Neural cell (in vitro differentiated cells): ENCODE measurements at regions not wholly inside any gene's neighbourhood (a gene's known extent, or its start where the extent isn't known, plus 50 kb on each side); places are given as distances from the start of the nearest gene placed in this dataset.

ENCODE experiments used
- H2AFZ ChIP-seq: fragments of 200-600, 300-800 bp; sonication (generic), shearing (Covaris generic); 2 replicates; pipeline ENCODE4 v1.6.0; 2014; ENCODE audit warnings: low read depth, mild to moderate bottlenecking, antibody characterized with exemption, low read length, moderate library complexity
- H3F3A ChIP-seq: fragments of 200-600 bp; shearing (Covaris generic); 2 replicates; pipeline ENCODE4 v1.6.1; 2016; ENCODE audit warnings: mild to moderate bottlenecking, moderate library complexity, mixed read lengths, antibody characterized with exemption, low read length; ENCODE audit not compliant: insufficient read depth, poor library complexity, severe bottlenecking
- H3K27ac ChIP-seq: fragments of 200-600, 300-800 bp; sonication (generic), shearing (Covaris generic); 2 replicates; pipeline ENCODE4 v1.5.1; 2014; ENCODE audit warnings: mild to moderate bottlenecking, low read length, moderate library complexity
- H3K27me3 ChIP-seq: fragments of 300-800, 200-600 bp; sonication (generic), shearing (Covaris generic); 2 replicates; pipeline ENCODE4 v1.6.0; 2014; ENCODE audit warnings: mild to moderate bottlenecking, low read depth, low read length, moderate library complexity; ENCODE audit not compliant: insufficient read depth
- H3K36me3 ChIP-seq: fragments of 300-800, 200-600 bp; sonication (generic), shearing (Covaris generic); 2 replicates; pipeline ENCODE4 v1.5.1; 2014; ENCODE audit warnings: mild to moderate bottlenecking, antibody characterized with exemption, low read length, moderate library complexity; ENCODE audit not compliant: insufficient read depth
- H3K4me2 ChIP-seq: fragments of 300-800, 200-600 bp; sonication (generic), shearing (Covaris generic); 2 replicates; pipeline ENCODE4 v1.6.0; 2014; ENCODE audit warnings: mild to moderate bottlenecking, low read length
- H3K4me3 ChIP-seq: fragments of 300-800, 200-600 bp; sonication (generic), shearing (Covaris generic); 2 replicates; pipeline ENCODE4 v1.5.1; 2014; ENCODE audit warnings: mild to moderate bottlenecking, low read length, moderate library complexity
- H3K79me2 ChIP-seq: fragments of 200-600 bp; shearing (Covaris generic); replicated peaks from 2 replicates; pipeline ENCODE4 v1.6.0; 2014; ENCODE audit warnings: mild to moderate bottlenecking, low read length, moderate library complexity; ENCODE audit not compliant: insufficient read depth
- H3K9ac ChIP-seq: fragments of 300-800, 200-600 bp; sonication (generic), shearing (Covaris generic); 2 replicates; pipeline ENCODE4 v1.6.1; 2016; ENCODE audit warnings: mild to moderate bottlenecking, low read length, mixed read lengths
- H3K9me2 ChIP-seq: fragments of 200-600 bp; shearing (Covaris generic); 2 replicates; pipeline ENCODE4 v1.6.1; 2016; ENCODE audit warnings: mild to moderate bottlenecking, low read length, mixed read lengths; ENCODE audit not compliant: insufficient read depth
- H3K9me3 ChIP-seq: fragments of 200-600, 300-800 bp; sonication (generic), shearing (Covaris generic); 2 replicates; pipeline ENCODE4 v1.6.1; 2016; ENCODE audit warnings: mild to moderate bottlenecking, mixed run types, low read length, moderate library complexity, mixed read lengths
- H4K20me1 ChIP-seq: fragments of 200-600 bp; shearing (Covaris generic); 2 replicates; pipeline ENCODE4 v1.6.1; 2016; ENCODE audit warnings: mild to moderate bottlenecking, mixed run types; ENCODE audit not compliant: insufficient read depth
- EP300 ChIP-seq: fragments of 450-650 bp; conservative IDR thresholded peaks from 2 replicates; pipeline ENCODE4 v1.6.1; 2014; ENCODE audit warnings: antibody characterized with exemption, mild to moderate bottlenecking, moderate library complexity; ENCODE audit not compliant: poor library complexity, severe bottlenecking
- EZH2 ChIP-seq: fragments of 200-600, 300-800 bp; shearing (Covaris generic), sonication (generic); IDR thresholded peaks from 2 replicates; pipeline ENCODE4 v1.6.1; 2014; ENCODE audit warnings: antibody characterized with exemption, low read length, borderline replicate concordance, mild to moderate bottlenecking; ENCODE audit not compliant: insufficient read depth, poor library complexity, severe bottlenecking
- MXI1 ChIP-seq: fragments of 450-650 bp; conservative IDR thresholded peaks from 2 replicates; pipeline ENCODE4 v1.6.1; 2014; ENCODE audit warnings: antibody characterized with exemption, mild to moderate bottlenecking; ENCODE audit not compliant: poor library complexity, severe bottlenecking
- POLR2AphosphoS5 ChIP-seq: IDR thresholded peaks from 2 replicates; pipeline ENCODE4 v1.6.1; 2012
- RAD21 ChIP-seq: fragments of 450-650 bp; conservative IDR thresholded peaks from 2 replicates; pipeline ENCODE4 v1.6.1; 2014; ENCODE audit warnings: antibody characterized with exemption, mild to moderate bottlenecking, moderate library complexity
- SMC3 ChIP-seq: fragments of 450-650 bp; conservative IDR thresholded peaks from 2 replicates; pipeline ENCODE4 v1.6.1; 2014; ENCODE audit warnings: antibody characterized with exemption, mild to moderate bottlenecking, moderate library complexity; ENCODE audit not compliant: poor library complexity
- TAF1 ChIP-seq: IDR thresholded peaks from 2 replicates; pipeline ENCODE4 v1.6.1; 2012; ENCODE audit warnings: low read depth
- TF ChIP-seq, protein P1 (sequence below): IDR thresholded peaks from 2 replicates; pipeline ENCODE4 v1.6.1; 2012; ENCODE audit warnings: borderline replicate concordance
- TF ChIP-seq, protein P2 (sequence below): fragments of 450-650 bp; IDR thresholded peaks from 2 replicates; pipeline ENCODE4 v1.5.1; 2014; ENCODE audit warnings: antibody characterized with exemption, mild to moderate bottlenecking, moderate library complexity; ENCODE audit not compliant: poor library complexity, severe bottlenecking

DNA sequence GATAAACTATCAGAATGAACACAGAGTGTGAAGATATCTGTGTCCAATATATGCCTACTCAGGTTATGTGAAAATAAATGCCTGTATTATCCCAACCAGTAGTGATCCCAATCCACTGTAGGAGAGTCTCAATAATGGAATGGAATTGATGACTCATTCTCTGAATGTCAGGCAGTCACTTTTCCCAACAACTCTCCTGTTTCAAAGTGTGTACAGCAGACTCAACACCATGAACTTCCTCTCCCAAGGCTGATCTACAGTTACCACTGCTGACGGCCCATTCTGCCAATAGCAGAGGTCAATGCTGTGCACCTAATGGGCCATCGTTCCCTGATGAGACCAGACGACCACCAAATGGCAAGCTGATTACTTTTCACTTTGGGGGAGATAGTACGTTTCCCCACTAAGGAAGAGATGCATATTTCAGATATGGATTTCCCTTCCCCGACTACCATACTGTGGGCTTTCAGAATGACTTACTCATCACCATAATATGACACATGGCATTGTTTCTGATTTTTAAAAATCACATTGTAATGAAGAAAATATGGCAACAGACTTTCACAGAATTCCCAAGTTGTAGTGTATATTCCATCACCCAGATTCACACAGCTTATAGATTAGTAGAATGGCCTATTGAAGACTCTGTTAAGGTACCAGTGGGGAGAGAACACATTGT is 601.7 kb upstream of the VRK2 start:
- no peak overlapping the region for H3K4me2 ChIP-seq

DNA sequence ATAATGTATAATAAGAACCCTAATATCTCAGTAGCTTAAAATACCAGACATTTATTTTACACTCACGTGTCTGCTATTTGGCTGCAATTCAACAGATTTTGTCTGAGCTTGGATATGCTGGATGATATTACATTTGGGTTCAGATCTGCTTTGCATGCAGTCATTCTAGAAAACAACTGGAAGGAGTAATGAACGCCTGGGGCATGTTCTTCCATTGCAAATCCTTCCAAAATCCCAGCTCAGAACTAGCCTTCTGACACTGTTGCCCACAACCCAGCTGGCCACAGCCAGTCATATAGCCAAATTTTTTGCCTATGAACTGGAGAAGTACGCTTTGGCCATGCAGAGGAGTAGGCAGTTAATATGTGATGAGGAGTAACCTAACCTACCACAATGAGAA is 597.8 kb upstream of the VRK2 start:
- Histone ChIP-seq H3K27me3 (no peaks in the 10 kb centered on the region), H3K9me2 (no peaks in the 10 kb centered on the region), H2AFZ (no peak overlapping the region), H3F3A (no peaks in the 10 kb centered on the region), H3K9me3 (no peaks in the 10 kb centered on the region), H3K4me2 (no peak overlapping the region), H3K4me3 (no peak overlapping the region), H3K79me2 (no peaks in the 10 kb centered on the region), H3K36me3 (no peaks in the 10 kb centered on the region), H4K20me1 (no peaks in the 10 kb centered on the region), H3K27ac (no peak overlapping the region), H3K9ac (no peak overlapping the region)
- no peak for TF ChIP-seq EZH2
- TF ChIP-seq MXI1, result no peak
- TF ChIP-seq POLR2AphosphoS5, result no peak
- no peak for TF ChIP-seq RAD21
- TF ChIP-seq EP300, result no peak
- TF ChIP-seq, protein P1, sequence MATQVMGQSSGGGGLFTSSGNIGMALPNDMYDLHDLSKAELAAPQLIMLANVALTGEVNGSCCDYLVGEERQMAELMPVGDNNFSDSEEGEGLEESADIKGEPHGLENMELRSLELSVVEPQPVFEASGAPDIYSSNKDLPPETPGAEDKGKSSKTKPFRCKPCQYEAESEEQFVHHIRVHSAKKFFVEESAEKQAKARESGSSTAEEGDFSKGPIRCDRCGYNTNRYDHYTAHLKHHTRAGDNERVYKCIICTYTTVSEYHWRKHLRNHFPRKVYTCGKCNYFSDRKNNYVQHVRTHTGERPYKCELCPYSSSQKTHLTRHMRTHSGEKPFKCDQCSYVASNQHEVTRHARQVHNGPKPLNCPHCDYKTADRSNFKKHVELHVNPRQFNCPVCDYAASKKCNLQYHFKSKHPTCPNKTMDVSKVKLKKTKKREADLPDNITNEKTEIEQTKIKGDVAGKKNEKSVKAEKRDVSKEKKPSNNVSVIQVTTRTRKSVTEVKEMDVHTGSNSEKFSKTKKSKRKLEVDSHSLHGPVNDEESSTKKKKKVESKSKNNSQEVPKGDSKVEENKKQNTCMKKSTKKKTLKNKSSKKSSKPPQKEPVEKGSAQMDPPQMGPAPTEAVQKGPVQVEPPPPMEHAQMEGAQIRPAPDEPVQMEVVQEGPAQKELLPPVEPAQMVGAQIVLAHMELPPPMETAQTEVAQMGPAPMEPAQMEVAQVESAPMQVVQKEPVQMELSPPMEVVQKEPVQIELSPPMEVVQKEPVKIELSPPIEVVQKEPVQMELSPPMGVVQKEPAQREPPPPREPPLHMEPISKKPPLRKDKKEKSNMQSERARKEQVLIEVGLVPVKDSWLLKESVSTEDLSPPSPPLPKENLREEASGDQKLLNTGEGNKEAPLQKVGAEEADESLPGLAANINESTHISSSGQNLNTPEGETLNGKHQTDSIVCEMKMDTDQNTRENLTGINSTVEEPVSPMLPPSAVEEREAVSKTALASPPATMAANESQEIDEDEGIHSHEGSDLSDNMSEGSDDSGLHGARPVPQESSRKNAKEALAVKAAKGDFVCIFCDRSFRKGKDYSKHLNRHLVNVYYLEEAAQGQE, result no peak
- TF ChIP-seq, protein P2, sequence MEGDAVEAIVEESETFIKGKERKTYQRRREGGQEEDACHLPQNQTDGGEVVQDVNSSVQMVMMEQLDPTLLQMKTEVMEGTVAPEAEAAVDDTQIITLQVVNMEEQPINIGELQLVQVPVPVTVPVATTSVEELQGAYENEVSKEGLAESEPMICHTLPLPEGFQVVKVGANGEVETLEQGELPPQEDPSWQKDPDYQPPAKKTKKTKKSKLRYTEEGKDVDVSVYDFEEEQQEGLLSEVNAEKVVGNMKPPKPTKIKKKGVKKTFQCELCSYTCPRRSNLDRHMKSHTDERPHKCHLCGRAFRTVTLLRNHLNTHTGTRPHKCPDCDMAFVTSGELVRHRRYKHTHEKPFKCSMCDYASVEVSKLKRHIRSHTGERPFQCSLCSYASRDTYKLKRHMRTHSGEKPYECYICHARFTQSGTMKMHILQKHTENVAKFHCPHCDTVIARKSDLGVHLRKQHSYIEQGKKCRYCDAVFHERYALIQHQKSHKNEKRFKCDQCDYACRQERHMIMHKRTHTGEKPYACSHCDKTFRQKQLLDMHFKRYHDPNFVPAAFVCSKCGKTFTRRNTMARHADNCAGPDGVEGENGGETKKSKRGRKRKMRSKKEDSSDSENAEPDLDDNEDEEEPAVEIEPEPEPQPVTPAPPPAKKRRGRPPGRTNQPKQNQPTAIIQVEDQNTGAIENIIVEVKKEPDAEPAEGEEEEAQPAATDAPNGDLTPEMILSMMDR, result no peak
- no peak for TF ChIP-seq SMC3
- TF ChIP-seq TAF1, result no peak

More for the DNA sequence above, 601.7 kb upstream of the VRK2 start:
- no peaks in the 10 kb centered on the region for H4K20me1 ChIP-seq
- H2AFZ ChIP-seq, result no peak overlapping the region
- TF ChIP-seq, protein P2, result no peak
- no peak for TF ChIP-seq EP300
- TF ChIP-seq MXI1, result no peak
- TF ChIP-seq, protein P1, result no peak
- no peak for TF ChIP-seq POLR2AphosphoS5
- TF ChIP-seq RAD21, result no peak
- no peak for TF ChIP-seq SMC3
- no peak for TF ChIP-seq TAF1
- no peak for TF ChIP-seq EZH2
- no peaks in the 10 kb centered on the region for H3K9me2 ChIP-seq
- H3K9ac ChIP-seq, result no peak overlapping the region
- no peaks in the 10 kb centered on the region for H3K36me3 ChIP-seq
- H3K79me2 ChIP-seq, result no peaks in the 10 kb centered on the region
- H3K27me3 ChIP-seq, result no peaks in the 10 kb centered on the region
- H3K27ac ChIP-seq, result no peak overlapping the region
- H3K9me3 ChIP-seq, result no peaks in the 10 kb centered on the region
- H3K4me3 ChIP-seq, result no peak overlapping the region
- no peaks in the 10 kb centered on the region for H3F3A ChIP-seq
